ENCODE measurements at regions not wholly inside any gene's neighbourhood (a gene's known extent, or its start where the extent isn't known, plus 50 kb on each side); places are given as distances from the start of the nearest gene placed in this dataset.

DNA sequence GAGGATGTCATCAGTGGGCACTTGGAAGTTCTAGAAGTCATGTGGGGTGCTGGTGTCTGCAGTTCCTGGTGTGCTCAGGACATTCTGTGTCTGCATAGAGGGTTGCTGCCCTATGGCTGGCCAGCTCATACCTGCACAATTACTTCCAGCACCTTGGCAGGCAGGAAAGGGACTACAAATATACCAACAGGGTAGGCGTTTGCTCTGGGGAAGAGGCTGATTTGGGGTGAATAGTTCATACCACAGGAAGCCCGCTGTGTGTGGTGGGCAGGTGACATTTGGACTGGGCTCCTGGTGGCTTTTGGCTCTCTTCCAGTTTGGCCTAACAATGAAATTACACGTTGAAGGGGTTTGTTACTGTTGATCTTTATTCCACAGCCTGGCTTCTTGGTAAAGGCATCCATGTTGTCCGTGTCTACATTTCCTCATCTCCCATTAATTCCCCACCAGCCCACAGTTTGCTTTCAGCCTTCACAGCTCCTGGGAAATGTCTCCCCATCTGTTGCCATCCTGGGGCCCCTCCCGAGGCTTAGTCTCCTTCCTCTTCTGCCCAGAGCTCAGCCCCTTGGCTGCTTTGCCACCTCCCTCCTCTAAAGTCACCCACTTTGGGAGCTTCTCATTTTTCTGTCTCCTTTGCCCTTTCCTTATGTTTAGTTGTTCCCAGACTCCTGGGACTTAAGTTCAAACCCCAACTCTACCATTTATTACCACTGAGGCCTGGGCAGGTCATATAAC lies 88.1 kb downstream of the RSPH3 start:
- no peak for DNase-seq
- H3K27ac ChIP-seq, result peak overlapping the region; percentile 73
- no peak overlapping the region for H3K4me3 ChIP-seq
- no peaks in the 10 kb centered on the region for H3K27me3 ChIP-seq (ENCODE audit: low read depth)
- intact Hi-C loops (cut with DNase I), result no loop called here
- ATAC-seq, result peak; percentile 47 to 51
- TF ChIP-seq, protein P1, sequence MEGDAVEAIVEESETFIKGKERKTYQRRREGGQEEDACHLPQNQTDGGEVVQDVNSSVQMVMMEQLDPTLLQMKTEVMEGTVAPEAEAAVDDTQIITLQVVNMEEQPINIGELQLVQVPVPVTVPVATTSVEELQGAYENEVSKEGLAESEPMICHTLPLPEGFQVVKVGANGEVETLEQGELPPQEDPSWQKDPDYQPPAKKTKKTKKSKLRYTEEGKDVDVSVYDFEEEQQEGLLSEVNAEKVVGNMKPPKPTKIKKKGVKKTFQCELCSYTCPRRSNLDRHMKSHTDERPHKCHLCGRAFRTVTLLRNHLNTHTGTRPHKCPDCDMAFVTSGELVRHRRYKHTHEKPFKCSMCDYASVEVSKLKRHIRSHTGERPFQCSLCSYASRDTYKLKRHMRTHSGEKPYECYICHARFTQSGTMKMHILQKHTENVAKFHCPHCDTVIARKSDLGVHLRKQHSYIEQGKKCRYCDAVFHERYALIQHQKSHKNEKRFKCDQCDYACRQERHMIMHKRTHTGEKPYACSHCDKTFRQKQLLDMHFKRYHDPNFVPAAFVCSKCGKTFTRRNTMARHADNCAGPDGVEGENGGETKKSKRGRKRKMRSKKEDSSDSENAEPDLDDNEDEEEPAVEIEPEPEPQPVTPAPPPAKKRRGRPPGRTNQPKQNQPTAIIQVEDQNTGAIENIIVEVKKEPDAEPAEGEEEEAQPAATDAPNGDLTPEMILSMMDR (IDR thresholded peaks at IDR 0.05), result no peak
- peaks cover 7% of the 10 kb centered on the region for H3K4me1 ChIP-seq
- H3K36me3 ChIP-seq, result no peaks in the 10 kb centered on the region
- no peaks in the 10 kb centered on the region for H3K9me3 ChIP-seq

DNA sequence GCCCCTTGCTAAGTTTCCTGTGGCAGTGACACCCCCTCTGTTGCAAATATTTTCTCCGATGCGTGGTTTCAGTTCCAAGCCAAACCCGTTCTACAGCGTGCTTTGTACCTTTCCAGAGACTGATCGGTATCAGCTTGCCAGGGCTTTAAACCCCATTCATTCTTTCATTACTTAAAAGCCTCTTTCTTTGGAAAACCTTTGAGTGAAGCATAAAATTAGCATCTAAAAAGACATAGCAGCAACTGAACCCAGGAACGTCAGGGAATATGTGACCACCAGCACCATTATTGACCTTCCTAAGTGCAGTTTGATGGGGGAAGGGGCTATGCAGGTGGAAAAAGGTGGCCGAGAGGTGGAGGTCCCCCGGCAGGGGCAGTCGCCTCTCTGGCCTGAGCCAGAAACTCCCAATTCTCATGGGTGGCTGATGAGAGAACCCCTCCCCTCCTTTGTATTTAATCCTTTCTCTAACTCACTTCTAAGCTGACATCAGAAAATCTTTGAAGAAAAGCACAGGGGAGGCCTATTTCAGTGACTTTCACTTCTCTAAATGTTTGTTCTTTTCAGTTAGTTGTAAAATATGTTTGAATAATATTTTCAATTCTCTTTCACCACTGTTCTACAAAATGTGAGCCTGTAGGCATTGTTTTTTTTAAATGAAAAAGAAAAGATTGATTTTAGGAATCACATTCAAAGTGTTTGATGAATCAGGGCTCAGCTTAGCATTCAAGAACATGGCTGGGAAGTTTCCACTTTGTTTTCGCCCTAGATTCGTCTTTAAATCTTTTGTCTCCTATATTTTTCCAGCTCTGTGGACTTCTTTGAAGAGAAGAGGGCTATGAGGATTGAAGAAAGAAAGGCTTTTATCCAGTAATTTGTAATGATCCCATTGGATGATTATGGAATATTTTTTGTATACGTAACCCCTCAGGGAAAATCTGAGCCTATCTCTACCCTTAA lies 89.2 kb downstream of the RSPH3 start:
- Histone ChIP-seq H3K4me1 (peaks cover 7% of the 10 kb centered on the region), H3K4me3 (peak overlapping the region; percentile 10), H3K36me3 (no peaks in the 10 kb centered on the region), H3K27ac (peak overlapping the region; percentile 73), H3K27me3 (ENCODE audit: low read depth) (no peaks in the 10 kb centered on the region), H3K9me3 (peaks cover 8% of the 10 kb centered on the region)
- ATAC-seq (peak; percentile 80 to 86), DNase-seq (no peak)
- TF ChIP-seq, protein P1 (IDR thresholded peaks at IDR 0.05), result no peak
- intact Hi-C loops (cut with DNase I), result no loop called here

DNA sequence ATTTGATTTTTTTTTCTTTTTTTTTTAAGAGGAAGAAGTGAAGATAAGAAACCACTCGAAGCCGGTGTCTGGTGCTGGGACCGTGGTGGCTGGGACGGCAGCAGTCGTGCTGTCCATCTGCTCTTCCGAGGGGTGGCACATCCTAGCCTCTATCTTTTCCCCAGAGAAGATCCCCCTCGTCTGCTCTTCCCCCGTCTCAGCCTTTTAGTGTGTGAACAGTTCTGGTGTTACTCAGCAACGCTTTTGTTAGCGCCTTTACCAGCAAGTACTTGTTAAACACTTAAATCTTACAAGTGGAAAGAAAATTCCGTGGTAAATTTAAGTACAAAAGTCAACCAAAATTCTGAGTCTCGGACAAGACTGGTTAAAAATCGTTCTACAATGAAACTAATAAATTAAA lies 90.1 kb downstream of the RSPH3 start:
- peak overlapping the region; percentile 10 for H3K4me3 ChIP-seq
- H3K27ac ChIP-seq, result peak overlapping the region; percentile 73

DNA sequence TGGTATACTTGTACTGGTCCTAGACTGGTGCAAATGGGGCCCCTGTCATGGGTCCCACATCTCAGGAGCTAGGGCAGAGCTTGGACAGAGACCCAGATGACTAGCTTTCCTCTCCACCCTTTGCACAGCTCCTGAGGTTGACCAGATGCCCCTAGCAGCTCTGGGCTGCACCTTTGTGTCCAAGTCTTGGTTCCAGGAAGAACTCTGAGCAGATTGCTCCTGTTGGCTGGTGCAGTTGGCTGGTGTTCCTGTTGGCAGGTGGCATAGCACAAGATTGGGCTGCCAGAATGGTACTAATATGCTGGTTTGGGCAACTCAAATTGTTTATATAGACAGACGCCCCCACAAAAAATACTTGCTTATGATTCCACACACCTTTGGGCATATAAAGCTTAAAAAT lies 89.4 kb upstream of the EZR start:
- no peak for ATAC-seq
- Histone ChIP-seq H3K27ac (no peak overlapping the region), H3K4me3 (no peak overlapping the region), H3K4me1 (peaks cover 7% of the 10 kb centered on the region), H3K36me3 (no peaks in the 10 kb centered on the region), H3K27me3 (ENCODE audit: low read depth) (no peaks in the 10 kb centered on the region), H3K9me3 (peaks cover 19% of the 10 kb centered on the region)
- TF ChIP-seq, protein P1 (IDR thresholded peaks at IDR 0.05), result no peak
- intact Hi-C loops (cut with DNase I), result no loop called here
- DNase-seq, result no peak

More for the DNA sequence above, 90.1 kb downstream of the RSPH3 start:
- H3K27me3 ChIP-seq (ENCODE audit: low read depth), result no peaks in the 10 kb centered on the region
- no peaks in the 10 kb centered on the region for H3K36me3 ChIP-seq
- DNase-seq (no peak), ATAC-seq (peak; percentile 74 to 89)
- peaks cover 15% of the 10 kb centered on the region for H3K9me3 ChIP-seq
- peaks cover 7% of the 10 kb centered on the region for H3K4me1 ChIP-seq
- TF ChIP-seq, protein P1 (IDR thresholded peaks at IDR 0.05), result no peak
- intact Hi-C loops (cut with DNase I), result no loop called here

DNA sequence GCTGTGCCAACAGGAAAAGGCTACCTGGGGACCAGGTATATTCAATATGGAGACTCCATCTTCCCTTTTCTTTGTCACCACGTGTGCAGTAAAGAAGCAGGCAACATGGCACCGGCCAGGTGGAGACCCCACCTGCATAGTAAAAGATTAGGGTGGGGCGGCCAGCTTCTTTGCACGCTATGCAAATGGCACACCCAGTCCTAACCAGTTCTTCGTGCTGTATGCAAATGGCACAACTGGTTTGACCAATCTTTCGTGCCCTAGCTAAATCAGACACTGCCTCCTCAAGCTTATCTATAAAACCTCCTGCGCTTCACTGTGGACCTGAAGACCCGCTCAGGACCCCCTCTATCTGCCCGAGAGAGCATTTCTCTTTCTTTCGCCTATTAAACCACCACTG lies 88.8 kb upstream of the EZR start:
- DNase-seq (no peak), ATAC-seq (no peak)
- no peak overlapping the region for H3K4me3 ChIP-seq
- intact Hi-C loops (cut with DNase I), result no loop called here
- no peaks in the 10 kb centered on the region for H3K36me3 ChIP-seq
- H3K27ac ChIP-seq, result no peak overlapping the region
- H3K4me1 ChIP-seq, result peaks cover 7% of the 10 kb centered on the region
- H3K27me3 ChIP-seq (ENCODE audit: low read depth), result no peaks in the 10 kb centered on the region
- H3K9me3 ChIP-seq, result peaks cover 19% of the 10 kb centered on the region
- TF ChIP-seq, protein P1 (IDR thresholded peaks at IDR 0.05), result no peak

All from lower lobe of right lung (tissue), 2 donors.